Transverse colon (tissue), 4 donors: ENCODE measurements at regions not wholly inside any gene's neighbourhood (a gene's known extent, or its start where the extent isn't known, plus 50 kb on each side); places are given as distances from the start of the nearest gene placed in this dataset.

Experiments
- DNase-seq: peaks from one replicate; pipeline ENCODE4 v3.0.0-alpha.2; 2019
- H3K27ac ChIP-seq, 4 donors: fragments of 200-600 bp; sonication (generic); 2 replicates each; pipeline ENCODE4 v1.5.1; 2016 to 2018; ENCODE audit warnings: inconsistent platforms in 4 of 4
- H3K27me3 ChIP-seq: fragments of 200-600 bp; sonication (generic); 2 replicates; pipeline ENCODE4 v1.5.1; 2017; ENCODE audit warnings: inconsistent platforms
- H3K36me3 ChIP-seq, 4 donors: fragments of 200-600 bp; sonication (generic); 2 replicates each; pipeline ENCODE4 v1.5.1; 2017 to 2019; ENCODE audit warnings: inconsistent platforms in 4 of 4
- H3K4me1 ChIP-seq, 4 donors: fragments of 200-600 bp; sonication (generic); 2 replicates each; pipeline ENCODE4 v1.5.1; 2017 to 2020; ENCODE audit warnings: inconsistent platforms in 4 of 4
- H3K4me3 ChIP-seq, 4 donors: fragments of 200-600 bp; sonication (generic); 1 replicate in 1 of 4; 2 replicates in 3 of 4; pipeline versions ENCODE4 v1.5.1 to v1.6.1; 2017 to 2019; ENCODE audit warnings: inconsistent platforms in 4 of 4
- H3K9me3 ChIP-seq, 2 donors: fragments of 200-600 bp; sonication (generic); 2 replicates each; pipeline ENCODE4 v1.5.1; 2017 to 2019; ENCODE audit warnings: inconsistent platforms in 2 of 2
- EP300 ChIP-seq: sonication (generic); formaldehyde crosslinking; IDR thresholded peaks from one replicate; pipeline ENCODE4 v1.6.1; 2017; ENCODE audit warnings: antibody characterized with exemption, low read depth
- POLR2A ChIP-seq: fragments of 450-650 bp; IDR thresholded peaks from one replicate; pipeline ENCODE4 v1.6.1; 2016; ENCODE audit warnings: antibody characterized with exemption, mild to moderate bottlenecking, moderate library complexity
- POLR2AphosphoS5 ChIP-seq, 3 donors: sonication (generic); formaldehyde crosslinking; IDR thresholded peaks; one replicate each; pipeline ENCODE4 v1.6.1; 2016; ENCODE audit warnings: antibody characterized with exemption in 3 of 3
- WGBS, 2 donors: methylation state at CpG; one replicate each; pipeline ENCODE4 v1.1.5; 2018; ENCODE audit warnings: low coverage in 1 of 2; 5-methylcytosine and 5-hydroxymethylcytosine counted together
- in situ Hi-C, 4 donors: fragments of 200-750 bp; cut with MboI; loops; one replicate each; pipeline versions ENCODE4 v1.15.0 to v1.15.1; 2017; ENCODE audit warnings: low sequenced_read_pairs in 3 of 4, low pct_ligation_motif_present in 1 of 4, low pct_unique_long_range_greater_than_20kb in 1 of 4
- intact Hi-C: fragments of 100-400 bp; cut with DNase I; formaldehyde crosslinking; loops from one replicate; pipeline ENCODE4 v1.15.1; 2023; ENCODE audit warnings: low total_unique reads
- TF ChIP-seq, protein P1 (sequence below), 5 experiments: fragments of 200-600 bp in 3 of 5; fragments of 450-650 bp in 2 of 5; sonication (generic) in 3 of 5; IDR thresholded peaks; 1 replicate in 2 of 5; 2 replicates in 3 of 5; pipeline ENCODE4 v1.5.1; 2016 to 2017; ENCODE audit warnings: antibody characterized with exemption in 5 of 5, inconsistent platforms in 3 of 5, mild to moderate bottlenecking in 2 of 5, moderate library complexity in 1 of 5

DNA sequence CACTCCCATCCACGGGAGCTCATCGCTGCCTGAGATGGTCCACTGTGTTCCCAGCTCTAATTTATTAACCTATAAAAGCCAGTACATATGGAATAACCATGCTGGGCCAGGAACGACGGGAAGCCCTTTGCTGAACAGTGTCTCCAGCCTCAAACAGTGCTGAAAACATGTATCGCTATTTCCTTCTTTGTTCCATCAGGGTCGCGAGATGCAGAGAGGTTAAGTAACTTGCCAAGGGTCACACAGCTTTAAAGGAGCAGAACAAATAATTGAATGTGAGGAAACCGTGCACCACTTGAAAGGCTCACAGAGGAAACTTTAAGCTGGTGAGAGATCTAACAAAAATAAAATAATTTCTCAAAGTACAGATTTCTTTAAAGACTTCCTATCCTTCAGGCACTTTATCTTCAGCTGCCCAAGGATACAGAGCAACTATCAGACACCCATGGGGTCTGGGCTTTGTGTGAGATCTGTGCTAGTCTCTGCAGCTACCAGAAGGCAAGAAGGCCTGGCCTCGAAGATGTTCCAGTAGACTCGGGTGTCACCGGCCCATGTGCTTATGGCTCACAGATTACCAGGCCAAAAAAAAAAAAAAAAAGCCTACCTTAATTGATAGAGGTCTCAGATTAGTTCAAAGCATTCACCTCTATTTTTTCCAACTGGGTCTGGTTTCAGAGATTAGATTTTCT, 207.8 kb upstream of the FOXF1 start:
- in situ Hi-C loops, result loop anchor here in 1 of 4 donors (25.0 kb wide), 1 partner anchor 210 kb away; the partner anchor contains the start of gene FOXF1
- DNase-seq, result no peak
- intact Hi-C loops, result loop anchor here (5.0 to 10.0 kb wide), 3 partner anchors 200 to 228 kb away; no protein-coding TSS in a partner anchor
- TF ChIP-seq EP300 (no peak), POLR2A (no peak), POLR2AphosphoS5 (IDR thresholded peaks at IDR 0.05) (no peak)
- TF ChIP-seq, protein P1, sequence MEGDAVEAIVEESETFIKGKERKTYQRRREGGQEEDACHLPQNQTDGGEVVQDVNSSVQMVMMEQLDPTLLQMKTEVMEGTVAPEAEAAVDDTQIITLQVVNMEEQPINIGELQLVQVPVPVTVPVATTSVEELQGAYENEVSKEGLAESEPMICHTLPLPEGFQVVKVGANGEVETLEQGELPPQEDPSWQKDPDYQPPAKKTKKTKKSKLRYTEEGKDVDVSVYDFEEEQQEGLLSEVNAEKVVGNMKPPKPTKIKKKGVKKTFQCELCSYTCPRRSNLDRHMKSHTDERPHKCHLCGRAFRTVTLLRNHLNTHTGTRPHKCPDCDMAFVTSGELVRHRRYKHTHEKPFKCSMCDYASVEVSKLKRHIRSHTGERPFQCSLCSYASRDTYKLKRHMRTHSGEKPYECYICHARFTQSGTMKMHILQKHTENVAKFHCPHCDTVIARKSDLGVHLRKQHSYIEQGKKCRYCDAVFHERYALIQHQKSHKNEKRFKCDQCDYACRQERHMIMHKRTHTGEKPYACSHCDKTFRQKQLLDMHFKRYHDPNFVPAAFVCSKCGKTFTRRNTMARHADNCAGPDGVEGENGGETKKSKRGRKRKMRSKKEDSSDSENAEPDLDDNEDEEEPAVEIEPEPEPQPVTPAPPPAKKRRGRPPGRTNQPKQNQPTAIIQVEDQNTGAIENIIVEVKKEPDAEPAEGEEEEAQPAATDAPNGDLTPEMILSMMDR (IDR thresholded peaks at IDR 0.05), result no peak
- Histone ChIP-seq H3K9me3 (no peaks in the 10 kb centered on the region), H3K4me1 (peaks cover 6 to 31% (median 14%) of the 10 kb centered on the region in 4 donors), H3K36me3 (no peaks in the 10 kb centered on the region), H3K4me3 (no peak overlapping the region), H3K27me3 (peaks cover 25% of the 10 kb centered on the region), H3K27ac (peak overlapping the region; percentile 89 to 95 (median 92))
- 73 to 78% methylated on average over 6 to 11 of the region's 11 CpGs for WGBS, 2 donors

GRCh38 chr16:86303787-86304678, 206.3 kb upstream of the FOXF1 start:
- peaks cover 12% of the 10 kb centered on the region for H3K27me3 ChIP-seq

DNA sequence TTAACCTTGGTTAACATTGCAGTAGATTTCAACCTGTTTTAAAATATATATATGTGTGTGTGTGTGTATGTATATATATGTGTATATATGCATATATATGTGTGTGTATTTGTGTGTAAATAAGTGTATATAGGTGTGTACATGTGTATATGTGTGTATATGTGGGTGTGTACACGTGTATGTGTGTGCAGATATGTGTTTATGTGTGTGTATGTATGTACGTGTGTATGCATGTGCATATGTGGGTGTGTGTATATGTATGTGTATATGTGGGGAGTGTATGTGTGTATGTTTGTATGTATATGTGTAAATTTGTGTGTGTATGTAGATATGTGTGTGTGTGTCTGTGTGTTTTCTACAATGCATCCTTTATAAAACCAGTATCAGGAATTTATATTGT, 205.5 kb upstream of the FOXF1 start:
- TF ChIP-seq EP300, result no peak
- TF ChIP-seq, protein P1 (IDR thresholded peaks at IDR 0.05), result no peak
- TF ChIP-seq POLR2A, result no peak
- TF ChIP-seq POLR2AphosphoS5 (IDR thresholded peaks at IDR 0.05), result no peak
- no peaks in the 10 kb centered on the region for H3K9me3 ChIP-seq
- DNase-seq, result no peak
- intact Hi-C loops, result loop anchor here (5.0 to 10.0 kb wide), 3 partner anchors 197 to 230 kb away; no protein-coding TSS in a partner anchor
- H3K27me3 ChIP-seq, result peaks cover 4% of the 10 kb centered on the region
- WGBS, 2 donors, result 45 to 63% methylated on average over 2 of the region's 2 CpGs
- in situ Hi-C loops, result loop anchor here in 1 of 4 donors (25.0 kb wide), 1 partner anchor 207 kb away; the partner anchor contains the start of gene FOXF1
- peak overlapping the region; percentile 89 to 95 (median 92) for H3K27ac ChIP-seq
- peaks cover 6 to 16% (median 11%) of the 10 kb centered on the region in 4 donors for H3K4me1 ChIP-seq
- no peak overlapping the region for H3K4me3 ChIP-seq
- H3K36me3 ChIP-seq, result no peaks in the 10 kb centered on the region

More at GRCh38 chr16:86303787-86304678, 206.3 kb upstream of the FOXF1 start:
- Histone ChIP-seq H3K36me3 (no peaks in the 10 kb centered on the region), H3K4me1 (peaks cover 6 to 20% (median 12%) of the 10 kb centered on the region in 4 donors), H3K9me3 (no peaks in the 10 kb centered on the region), H3K4me3 (peak overlapping the region in 3 of 4 donors; percentile 15 to 36 (median 16)), H3K27ac (peak overlapping the region; percentile 89 to 95 (median 92))
- peak; percentile 43 for DNase-seq
- 39 to 65% methylated on average over 4 to 30 of the region's 41 CpGs for WGBS, 2 donors
- in situ Hi-C loops (loop anchor here in 1 of 4 donors (25.0 kb wide), 1 partner anchor 208 kb away; the partner anchor contains the start of gene FOXF1), intact Hi-C loops (loop anchor here (5.0 to 10.0 kb wide), 3 partner anchors 198 to 229 kb away; no protein-coding TSS in a partner anchor)
- peak; percentile 11 to 20 (median 17) for TF ChIP-seq POLR2AphosphoS5 (IDR thresholded peaks at IDR 0.05)
- TF ChIP-seq EP300, result no peak
- TF ChIP-seq POLR2A, result no peak
- TF ChIP-seq, protein P1 (IDR thresholded peaks at IDR 0.05), result no peak
